ENCODE measurements at regions not wholly inside any gene's neighbourhood (a gene's known extent, or its start where the extent isn't known, plus 50 kb on each side); places are given as distances from the start of the nearest gene placed in this dataset.

DNA sequence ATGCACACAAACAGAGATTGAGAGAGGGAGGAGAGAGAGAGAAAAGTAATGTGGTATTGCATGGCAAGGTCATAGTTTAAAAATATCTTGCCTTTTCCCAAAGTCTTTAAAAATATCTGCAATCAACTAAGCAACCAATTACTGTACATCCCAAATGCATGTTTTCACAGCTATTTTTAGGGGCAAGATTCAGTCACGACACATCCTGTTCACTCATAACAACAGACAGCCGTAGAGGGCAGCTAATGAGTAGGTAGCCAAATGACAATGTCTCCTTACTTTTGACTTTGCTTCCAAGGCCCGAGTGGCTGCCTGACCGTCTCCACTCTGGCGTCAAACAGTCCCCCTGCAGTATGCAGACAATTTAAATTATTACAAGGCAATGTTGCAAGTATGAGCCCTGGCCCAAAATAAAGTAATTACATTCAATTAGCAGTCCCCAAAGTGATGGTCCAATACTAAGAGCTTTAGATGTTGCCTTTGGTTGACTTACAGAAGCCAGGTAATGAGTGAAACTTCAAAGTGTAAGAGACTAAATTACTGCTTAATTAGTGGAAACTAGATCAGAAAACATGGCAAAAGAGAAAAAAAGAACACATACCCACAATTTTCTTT is 162.9 kb downstream of the MBL2 start:
- TF ChIP-seq ZNF70 (CRISPR knock-in tag; IDR thresholded peaks at IDR 0.05) (no peak), PATZ1 (CRISPR knock-in tag; IDR thresholded peaks at IDR 0.05; ENCODE audit: borderline replicate concordance) (no peak), TOX (CRISPR knock-in tag; IDR thresholded peaks at IDR 0.05; ENCODE audit: borderline replicate concordance) (no peak), OSR1 (CRISPR knock-in tag; IDR thresholded peaks at IDR 0.05) (no peak), PPARA (CRISPR knock-in tag; IDR thresholded peaks at IDR 0.05; ENCODE audit: borderline replicate concordance) (no peak), BACH2 (CRISPR knock-in tag; IDR thresholded peaks at IDR 0.05; ENCODE audit: borderline replicate concordance) (no peak), ARNTL (CRISPR knock-in tag; IDR thresholded peaks at IDR 0.05; ENCODE audit: borderline replicate concordance, low read depth) (no peak), ZFP3 (CRISPR knock-in tag; IDR thresholded peaks at IDR 0.05) (no peak), RARB (CRISPR knock-in tag; IDR thresholded peaks at IDR 0.05) (no peak), CREB5 (CRISPR knock-in tag; IDR thresholded peaks at IDR 0.05; ENCODE audit: low read depth) (no peak), ISL1 (CRISPR knock-in tag; IDR thresholded peaks at IDR 0.05) (no peak)
- TF ChIP-seq, protein P1, sequence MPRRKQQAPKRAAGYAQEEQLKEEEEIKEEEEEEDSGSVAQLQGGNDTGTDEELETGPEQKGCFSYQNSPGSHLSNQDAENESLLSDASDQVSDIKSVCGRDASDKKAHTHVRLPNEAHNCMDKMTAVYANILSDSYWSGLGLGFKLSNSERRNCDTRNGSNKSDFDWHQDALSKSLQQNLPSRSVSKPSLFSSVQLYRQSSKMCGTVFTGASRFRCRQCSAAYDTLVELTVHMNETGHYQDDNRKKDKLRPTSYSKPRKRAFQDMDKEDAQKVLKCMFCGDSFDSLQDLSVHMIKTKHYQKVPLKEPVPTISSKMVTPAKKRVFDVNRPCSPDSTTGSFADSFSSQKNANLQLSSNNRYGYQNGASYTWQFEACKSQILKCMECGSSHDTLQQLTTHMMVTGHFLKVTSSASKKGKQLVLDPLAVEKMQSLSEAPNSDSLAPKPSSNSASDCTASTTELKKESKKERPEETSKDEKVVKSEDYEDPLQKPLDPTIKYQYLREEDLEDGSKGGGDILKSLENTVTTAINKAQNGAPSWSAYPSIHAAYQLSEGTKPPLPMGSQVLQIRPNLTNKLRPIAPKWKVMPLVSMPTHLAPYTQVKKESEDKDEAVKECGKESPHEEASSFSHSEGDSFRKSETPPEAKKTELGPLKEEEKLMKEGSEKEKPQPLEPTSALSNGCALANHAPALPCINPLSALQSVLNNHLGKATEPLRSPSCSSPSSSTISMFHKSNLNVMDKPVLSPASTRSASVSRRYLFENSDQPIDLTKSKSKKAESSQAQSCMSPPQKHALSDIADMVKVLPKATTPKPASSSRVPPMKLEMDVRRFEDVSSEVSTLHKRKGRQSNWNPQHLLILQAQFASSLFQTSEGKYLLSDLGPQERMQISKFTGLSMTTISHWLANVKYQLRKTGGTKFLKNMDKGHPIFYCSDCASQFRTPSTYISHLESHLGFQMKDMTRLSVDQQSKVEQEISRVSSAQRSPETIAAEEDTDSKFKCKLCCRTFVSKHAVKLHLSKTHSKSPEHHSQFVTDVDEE (CRISPR knock-in tag; IDR thresholded peaks at IDR 0.05) = no peak
